Neural progenitor cell (in vitro differentiated cells): ENCODE measurements at regions not wholly inside any gene's neighbourhood (a gene's known extent, or its start where the extent isn't known, plus 50 kb on each side); places are given as distances from the start of the nearest gene placed in this dataset.

Source experiments
- CTCF ChIP-seq: fragments of 200-600 bp; sonication (generic); IDR thresholded peaks from 2 replicates; pipeline ENCODE4 v1.5.1; 2017; ENCODE audit warnings: antibody characterized with exemption, mild to moderate bottlenecking
- EZH2 ChIP-seq: fragments of 200-600 bp; sonication (generic); IDR thresholded peaks from 2 replicates; pipeline ENCODE4 v1.6.1; 2017; ENCODE audit warnings: antibody characterized with exemption, mild to moderate bottlenecking, moderate library complexity
- EZH2phosphoT487 ChIP-seq: fragments of 200-600 bp; sonication (generic); IDR thresholded peaks from 2 replicates; pipeline ENCODE4 v1.6.1; 2017; ENCODE audit warnings: antibody characterized with exemption

GRCh38 chr3:150114873-150115540 lies 144.3 kb upstream of the PFN2 start:
- TF ChIP-seq CTCF (no peak), EZH2phosphoT487 (no peak), EZH2 (no peak)
